ENCODE measurements at regions not wholly inside any gene's neighbourhood (a gene's known extent, or its start where the extent isn't known, plus 50 kb on each side); places are given as distances from the start of the nearest gene placed in this dataset.

GRCh38 chr12:107519906-107520859, 165.4 kb upstream of the PWP1 start:
- TF ChIP-seq CTCF (conservative IDR thresholded peaks at IDR 0.05; ENCODE audit: low read depth, low read length) (no peak), EZH2phosphoT487 (IDR thresholded peaks at IDR 0.05; ENCODE audit: borderline replicate concordance, low read length) (no peak)

All from PC-3 (cell line).